ENCODE measurements at regions not wholly inside any gene's neighbourhood (a gene's known extent, or its start where the extent isn't known, plus 50 kb on each side); places are given as distances from the start of the nearest gene placed in this dataset.
A peak's percentile ranks its signal among the peaks of the same experiment; 100 is the strongest.

DNA sequence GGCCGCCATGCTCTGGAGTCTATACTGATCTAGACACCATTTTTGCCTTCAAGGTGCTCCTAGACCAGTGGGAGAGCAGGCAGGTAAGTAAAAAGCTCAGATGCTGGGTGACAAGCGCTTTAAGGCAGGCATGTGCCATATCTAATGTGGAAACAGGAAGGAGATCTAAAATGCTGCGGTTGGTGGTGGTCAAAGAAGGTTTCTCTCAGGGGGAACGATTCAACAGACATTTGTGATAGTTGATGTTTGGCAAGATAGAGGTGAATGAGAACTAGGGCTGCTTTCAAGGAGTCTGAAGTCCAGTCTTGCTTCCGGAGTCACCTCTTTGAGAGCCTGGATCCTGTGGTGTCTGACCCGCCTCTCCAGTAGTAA lies 146.2 kb upstream of the KLF4 start:
- H2AFZ ChIP-seq (ENCODE audit: insufficient read depth, low read depth, low read length, poor library complexity, severe bottlenecking): peak overlapping the region; percentile 25
- H3K79me2 ChIP-seq (ENCODE audit: insufficient read depth, low read length): no peaks in the 10 kb centered on the region
- peaks cover 36 to 43% of the 10 kb centered on the region in 2 donors for H3K4me1 ChIP-seq (ENCODE audit: control insufficient read depth in 1 of 2, insufficient read depth in 2 of 2, low read length in 2 of 2)
- H3K4me1 Mint-ChIP-seq: peaks cover 51% of the 10 kb centered on the region
- peak overlapping the region in 1 of 2 donors; percentile 34 for H3K4me3 Mint-ChIP-seq
- DNase-seq: peak in 2 of 3 donors; percentile 32 to 41
- peak overlapping the region in 1 of 2 donors; percentile 98 for H3K27ac ChIP-seq (ENCODE audit: low read depth in 1 of 2, low read length in 2 of 2)
- H3K36me3 Mint-ChIP-seq: peaks cover 0 to 3% of the 10 kb centered on the region in 2 donors
- peak overlapping the region; percentile 5 to 76 (median 55) for H3K27ac Mint-ChIP-seq
- peaks cover 0 to 6% (median 0%) of the 10 kb centered on the region in 7 donors for H3K9me3 Mint-ChIP-seq
- H3K4me2 ChIP-seq (replicated peaks; ENCODE audit: extremely low read depth, low read length, poor library complexity, severe bottlenecking): no peak overlapping the region
- no peaks in the 10 kb centered on the region for H3K36me3 ChIP-seq (replicated peaks in 1 of 2; ENCODE audit: control insufficient read depth in 1 of 2, insufficient read depth in 2 of 2, low read length in 2 of 2)
- no peak overlapping the region for H3K4me3 ChIP-seq (replicated peaks in 1 of 3; ENCODE audit: low read depth in 2 of 3, low read length in 3 of 3)
- H3K27me3 ChIP-seq (ENCODE audit: control insufficient read depth in 2 of 2, insufficient read depth in 2 of 2, low read length in 2 of 2): no peaks in the 10 kb centered on the region
- H3K27me3 Mint-ChIP-seq (ENCODE audit: low read depth in 3 of 3): peaks cover 0 to 3% (median 0%) of the 10 kb centered on the region in 3 donors
- TF ChIP-seq, protein P1, sequence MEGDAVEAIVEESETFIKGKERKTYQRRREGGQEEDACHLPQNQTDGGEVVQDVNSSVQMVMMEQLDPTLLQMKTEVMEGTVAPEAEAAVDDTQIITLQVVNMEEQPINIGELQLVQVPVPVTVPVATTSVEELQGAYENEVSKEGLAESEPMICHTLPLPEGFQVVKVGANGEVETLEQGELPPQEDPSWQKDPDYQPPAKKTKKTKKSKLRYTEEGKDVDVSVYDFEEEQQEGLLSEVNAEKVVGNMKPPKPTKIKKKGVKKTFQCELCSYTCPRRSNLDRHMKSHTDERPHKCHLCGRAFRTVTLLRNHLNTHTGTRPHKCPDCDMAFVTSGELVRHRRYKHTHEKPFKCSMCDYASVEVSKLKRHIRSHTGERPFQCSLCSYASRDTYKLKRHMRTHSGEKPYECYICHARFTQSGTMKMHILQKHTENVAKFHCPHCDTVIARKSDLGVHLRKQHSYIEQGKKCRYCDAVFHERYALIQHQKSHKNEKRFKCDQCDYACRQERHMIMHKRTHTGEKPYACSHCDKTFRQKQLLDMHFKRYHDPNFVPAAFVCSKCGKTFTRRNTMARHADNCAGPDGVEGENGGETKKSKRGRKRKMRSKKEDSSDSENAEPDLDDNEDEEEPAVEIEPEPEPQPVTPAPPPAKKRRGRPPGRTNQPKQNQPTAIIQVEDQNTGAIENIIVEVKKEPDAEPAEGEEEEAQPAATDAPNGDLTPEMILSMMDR (IDR thresholded peaks at IDR 0.05): no peak
- H4K20me1 ChIP-seq (ENCODE audit: insufficient read depth, low read length): no peaks in the 10 kb centered on the region
- H3K9ac ChIP-seq (ENCODE audit: insufficient read depth, low read length, poor library complexity, severe bottlenecking): no peak overlapping the region
- H3K9me3 ChIP-seq (replicated peaks in 1 of 2; ENCODE audit: control insufficient read depth in 1 of 2, insufficient read depth in 1 of 2, low read length in 2 of 2): no peaks in the 10 kb centered on the region
- intact Hi-C loops (cut with micrococcal nuclease): loop anchor here (2.0 to 10.0 kb wide), 5 partner anchors 39 to 148 kb away; partner anchors contain the start of gene KLF4 (in 1 of the 2)
- WGBS (ENCODE audit: insufficient coverage): 8% methylated on average over 4 of the region's 6 CpGs

DNA sequence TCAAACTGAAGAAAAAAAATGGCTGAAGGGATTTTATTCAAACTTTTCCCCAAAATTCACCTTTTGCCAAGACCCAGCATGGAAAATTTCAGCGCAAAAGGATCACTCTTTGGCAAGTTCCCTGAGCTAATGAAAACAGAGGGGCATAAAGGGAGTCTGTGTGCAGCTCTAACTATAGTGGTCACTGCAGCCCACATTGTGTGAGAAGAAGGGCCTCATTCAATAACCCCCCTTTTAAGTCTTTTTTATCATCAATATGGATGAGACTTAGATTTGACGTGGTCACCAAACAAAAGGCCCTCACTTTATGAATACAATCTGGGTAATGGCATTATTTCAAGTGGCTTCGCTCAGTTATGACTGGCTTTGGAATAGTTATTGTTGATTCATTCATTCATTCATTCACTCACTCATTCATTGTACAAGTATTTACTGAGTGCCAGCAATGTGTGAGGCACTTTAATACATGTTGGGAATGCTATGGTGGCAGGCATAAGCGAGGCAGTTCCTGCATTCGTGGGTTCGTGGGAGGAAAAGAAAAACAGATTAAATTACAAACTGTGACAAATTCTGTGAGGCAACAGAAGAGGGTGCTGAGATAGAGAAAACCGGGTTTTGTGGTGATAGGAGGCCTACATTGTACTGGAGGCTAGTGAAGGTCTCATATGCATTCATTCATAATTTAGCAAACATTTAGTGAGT lies 145.7 kb upstream of the KLF4 start:
- Histone ChIP-seq H2AFZ (ENCODE audit: insufficient read depth, low read depth, low read length, poor library complexity, severe bottlenecking) (no peak overlapping the region), H3K9ac (ENCODE audit: insufficient read depth, low read length, poor library complexity, severe bottlenecking) (no peak overlapping the region), H3K27ac (ENCODE audit: low read depth in 1 of 2, low read length in 2 of 2) (peak overlapping the region in 1 of 2 donors; percentile 98), H4K20me1 (ENCODE audit: insufficient read depth, low read length) (no peaks in the 10 kb centered on the region), H3K4me1 (ENCODE audit: control insufficient read depth in 1 of 2, insufficient read depth in 2 of 2, low read length in 2 of 2) (peaks cover 41 to 48% of the 10 kb centered on the region in 2 donors), H3K27me3 (ENCODE audit: control insufficient read depth in 2 of 2, insufficient read depth in 2 of 2, low read length in 2 of 2) (no peaks in the 10 kb centered on the region), H3K36me3 (replicated peaks in 1 of 2; ENCODE audit: control insufficient read depth in 1 of 2, insufficient read depth in 2 of 2, low read length in 2 of 2) (no peaks in the 10 kb centered on the region), H3K4me3 (replicated peaks in 1 of 3; ENCODE audit: low read depth in 2 of 3, low read length in 3 of 3) (no peak overlapping the region), H3K79me2 (ENCODE audit: insufficient read depth, low read length) (no peaks in the 10 kb centered on the region), H3K4me2 (replicated peaks; ENCODE audit: extremely low read depth, low read length, poor library complexity, severe bottlenecking) (no peak overlapping the region), H3K9me3 (replicated peaks in 1 of 2; ENCODE audit: control insufficient read depth in 1 of 2, insufficient read depth in 1 of 2, low read length in 2 of 2) (no peaks in the 10 kb centered on the region)
- Mint-ChIP-seq H3K4me3 (no peak overlapping the region), H3K9me3 (peaks cover 0 to 2% (median 0%) of the 10 kb centered on the region in 7 donors), H3K27ac (peak overlapping the region in 6 of 7 donors; percentile 5 to 76 (median 59)), H3K4me1 (peaks cover 52% of the 10 kb centered on the region), H3K27me3 (ENCODE audit: low read depth in 3 of 3) (peaks cover 0 to 3% (median 0%) of the 10 kb centered on the region in 3 donors), H3K36me3 (no peaks in the 10 kb centered on the region)
- intact Hi-C loops (cut with micrococcal nuclease): loop anchor here (5.0 to 10.0 kb wide), 3 partner anchors 90 to 148 kb away; partner anchors contain the start of gene KLF4 (in 1 of the 2)
- DNase-seq: no peak
- 5% methylated on average over 3 of the region's 7 CpGs for WGBS (ENCODE audit: insufficient coverage)
- TF ChIP-seq, protein P1 (IDR thresholded peaks at IDR 0.05): no peak

All from CD14-positive monocyte (primary cell).